GM10266 (cell line): ENCODE measurements at regions not wholly inside any gene's neighbourhood (a gene's known extent, or its start where the extent isn't known, plus 50 kb on each side); places are given as distances from the start of the nearest gene placed in this dataset.

ENCODE experiments used
- DNase-seq: peaks from one replicate; pipeline ENCODE4 v3.0.0; 2012; ENCODE audit errors: extremely low spot score
- CTCF ChIP-seq: IDR thresholded peaks from 2 replicates; pipeline ENCODE4 v1.5.1; 2012; ENCODE audit warnings: mild to moderate bottlenecking, low read depth; ENCODE audit not compliant: control insufficient read depth, insufficient read depth; ENCODE audit errors: missing control alignments

GRCh38 chr6:104603108-104603745 lies 256.5 kb downstream of the HACE1 start:
- no peak for TF ChIP-seq CTCF

GRCh38 chr6:104601721-104602120 lies 258.0 kb downstream of the HACE1 start:
- no peak for DNase-seq
- no peak for TF ChIP-seq CTCF

More at GRCh38 chr6:104603108-104603745, 256.5 kb downstream of the HACE1 start:
- DNase-seq, result no peak

DNA sequence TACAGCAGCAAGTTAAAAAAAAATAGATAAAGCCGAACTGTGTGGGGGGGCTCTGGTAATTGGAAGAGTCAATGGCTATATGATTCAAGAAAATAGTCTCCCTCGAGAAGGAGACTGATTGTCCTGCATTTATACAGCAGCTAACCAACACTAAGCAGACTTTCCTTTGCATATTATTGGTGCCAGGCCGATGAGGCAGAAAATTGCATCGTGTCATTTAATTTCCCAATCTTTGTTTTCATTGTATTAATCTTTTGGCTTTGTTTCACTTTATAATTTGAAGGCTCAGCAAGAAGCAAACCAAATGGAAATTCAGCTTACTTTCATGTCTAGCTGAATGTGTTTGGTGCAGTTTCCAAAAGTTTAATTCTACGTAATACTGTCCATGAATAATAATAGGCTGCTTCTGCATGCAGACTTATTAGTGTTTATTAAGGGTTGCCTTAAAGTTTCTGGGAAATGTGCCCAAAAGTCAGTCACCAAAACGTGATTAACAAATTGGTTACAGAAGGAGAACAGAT lies 258.5 kb downstream of the HACE1 start:
- no peak for DNase-seq
- no peak for TF ChIP-seq CTCF

DNA sequence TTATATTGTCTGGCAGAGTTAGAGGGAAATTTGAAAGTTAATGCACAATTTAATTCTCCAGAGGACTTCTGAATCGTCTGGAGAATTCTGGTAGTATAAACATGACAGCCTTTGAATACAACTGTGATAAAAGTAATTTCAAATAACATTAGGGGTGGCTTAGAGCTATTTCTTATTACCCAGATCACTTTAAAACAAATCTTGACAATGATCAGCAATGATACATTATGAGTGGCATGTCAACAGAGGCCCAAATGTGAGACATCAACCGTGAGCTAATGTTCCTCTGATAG lies 259.1 kb downstream of the HACE1 start:
- no peak for DNase-seq
- no peak for TF ChIP-seq CTCF

GRCh38 chr6:104599821-104600638 lies 259.7 kb downstream of the HACE1 start:
- TF ChIP-seq CTCF, result no peak
- no peak for DNase-seq

GRCh38 chr6:104597541-104598050 lies 262.1 kb downstream of the HACE1 start:
- DNase-seq, result no peak
- no peak for TF ChIP-seq CTCF

- no peak for TF ChIP-seq CTCF
- no peak for DNase-seq
Measured at GRCh38 chr6:104596091-104596490, 263.6 kb downstream of the HACE1 start.
